Right lobe of liver (tissue), 4 donors: ENCODE measurements at regions not wholly inside any gene's neighbourhood (a gene's known extent, or its start where the extent isn't known, plus 50 kb on each side); places are given as distances from the start of the nearest gene placed in this dataset.

Experiments used
- POLR2A ChIP-seq: fragments of 450-650 bp; IDR thresholded peaks from one replicate; pipeline ENCODE4 v1.6.1; 2017; ENCODE audit warnings: antibody characterized with exemption, mild to moderate bottlenecking
- TF ChIP-seq, protein P1 (sequence below), 4 donors: fragments of 200-600 bp in 3 of 4; fragments of 450-650 bp in 1 of 4; IDR thresholded peaks; one replicate each; pipeline versions ENCODE4 v1.5.1 to v1.8.0; 2016 to 2022; ENCODE audit warnings: antibody characterized with exemption in 4 of 4, mild to moderate bottlenecking in 2 of 4
- donor health status: DM: no; HTN: no; CAD: no.
- donor health status: DM: no; HTN: no; CAD: no.
- donor health status: DM: no; HTN: yes; CAD: no.

DNA sequence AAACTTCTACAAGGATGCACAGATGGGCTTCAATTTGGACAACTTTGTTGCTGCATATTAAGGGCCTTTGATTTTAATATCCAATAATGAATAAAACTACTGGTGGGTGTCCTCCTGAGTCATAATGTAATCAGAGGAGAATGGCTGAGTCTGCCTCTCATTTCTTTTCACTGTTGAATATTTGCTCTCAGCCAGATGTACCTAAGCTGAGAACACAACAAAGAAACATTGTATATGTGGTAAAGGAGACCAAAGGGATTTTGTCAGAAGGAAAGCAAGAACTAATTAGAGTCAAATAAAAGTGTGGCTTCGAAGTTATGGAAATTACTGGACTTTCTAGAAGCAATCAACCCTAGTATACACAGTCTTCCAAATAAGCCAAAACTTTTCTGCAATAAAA lies 131.0 kb upstream of the BET1 start:
- TF ChIP-seq, protein P1, sequence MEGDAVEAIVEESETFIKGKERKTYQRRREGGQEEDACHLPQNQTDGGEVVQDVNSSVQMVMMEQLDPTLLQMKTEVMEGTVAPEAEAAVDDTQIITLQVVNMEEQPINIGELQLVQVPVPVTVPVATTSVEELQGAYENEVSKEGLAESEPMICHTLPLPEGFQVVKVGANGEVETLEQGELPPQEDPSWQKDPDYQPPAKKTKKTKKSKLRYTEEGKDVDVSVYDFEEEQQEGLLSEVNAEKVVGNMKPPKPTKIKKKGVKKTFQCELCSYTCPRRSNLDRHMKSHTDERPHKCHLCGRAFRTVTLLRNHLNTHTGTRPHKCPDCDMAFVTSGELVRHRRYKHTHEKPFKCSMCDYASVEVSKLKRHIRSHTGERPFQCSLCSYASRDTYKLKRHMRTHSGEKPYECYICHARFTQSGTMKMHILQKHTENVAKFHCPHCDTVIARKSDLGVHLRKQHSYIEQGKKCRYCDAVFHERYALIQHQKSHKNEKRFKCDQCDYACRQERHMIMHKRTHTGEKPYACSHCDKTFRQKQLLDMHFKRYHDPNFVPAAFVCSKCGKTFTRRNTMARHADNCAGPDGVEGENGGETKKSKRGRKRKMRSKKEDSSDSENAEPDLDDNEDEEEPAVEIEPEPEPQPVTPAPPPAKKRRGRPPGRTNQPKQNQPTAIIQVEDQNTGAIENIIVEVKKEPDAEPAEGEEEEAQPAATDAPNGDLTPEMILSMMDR (IDR thresholded peaks at IDR 0.05), result no peak
- TF ChIP-seq POLR2A, result no peak
